HepG2 (cell line): ENCODE measurements at regions not wholly inside any gene's neighbourhood (a gene's known extent, or its start where the extent isn't known, plus 50 kb on each side); places are given as distances from the start of the nearest gene placed in this dataset.

Source experiments
- ATAC-seq: fragments of 200-7000 bp; cut with Tn5 transposase; 3 replicates; pipeline ENCODE4 v1.9.1; 2020; ENCODE audit warnings: mild to moderate bottlenecking, moderate library complexity
- BruUV-seq: library from RNA; stranded (reverse); fragments of 400-500 nt; replicated peaks from 2 replicates; lab custom pipeline; 2021; lab: Mats Ljungman, UMichigan
- CTCF ChIA-PET: fragments of 300-600 bp; formaldehyde crosslinking; extraction: SDS; loops from one replicate; lab custom pipeline; 2021; ENCODE audit warnings: low total read pairs, inconsistent platforms, low intra/inter-chr PET ratio; lab: Yijun Ruan, JAX
- POLR2A ChIA-PET: fragments of 350-600 bp; sonication (Branson Sonifier 250); formaldehyde crosslinking; loops from one replicate; lab custom pipeline; 2020; ENCODE audit warnings: antibody characterized with exemption, inconsistent platforms; lab: Yijun Ruan, JAX
- DNase-seq: peaks from one replicate; pipeline ENCODE4 v3.0.0-alpha.2; 2015; ENCODE audit warnings: low spot score
- FAIRE-seq: peaks from 3 replicates; lab custom pipeline; 2011; peaks lifted over from hg19 to GRCh38; lab: Jason Lieb, UNC
- H2AFZ ChIP-seq: one replicate; pipeline ENCODE4 v1.6.1; 2011; ENCODE audit warnings: low read length, inconsistent platforms
- H3K27ac ChIP-seq: fragments of 300-600 bp; 3 replicates; pipeline ENCODE4 v1.8.0; 2011; ENCODE audit warnings: mixed run types, mild to moderate bottlenecking, mixed read lengths, low read length, inconsistent platforms; ENCODE audit not compliant: insufficient read depth; ENCODE audit errors: extremely low read length
- H3K27me3 ChIP-seq, 2 experiments: fragments of 200-600 bp in 1 of 2; 2 replicates in 1 of 2; 3 replicates in 1 of 2; pipeline versions ENCODE4 v1.6.0 to v1.8.0; 2011; ENCODE audit warnings: low read length in 2 of 2, mild to moderate bottlenecking in 2 of 2, moderate library complexity in 2 of 2, inconsistent platforms in 1 of 2; ENCODE audit not compliant: insufficient read depth in 2 of 2, control insufficient read depth in 1 of 2
- H3K36me3 ChIP-seq, 2 experiments: fragments of 200-600 bp in 1 of 2; replicated peaks in 1 of 2; 2 replicates in 1 of 2; 3 replicates in 1 of 2; pipeline versions ENCODE4 v1.5.1 to v1.8.0; 2011; ENCODE audit warnings: low read length in 2 of 2, inconsistent platforms in 1 of 2; ENCODE audit not compliant: insufficient read depth in 2 of 2, control insufficient read depth in 1 of 2
- H3K4me1 ChIP-seq: 2 replicates; pipeline ENCODE4 v1.5.1; 2012; ENCODE audit warnings: low read length, inconsistent platforms; ENCODE audit not compliant: insufficient read depth
- H3K4me2 ChIP-seq: 2 replicates; pipeline ENCODE4 v1.6.0; 2011; ENCODE audit warnings: low read depth, low read length, inconsistent platforms
- H3K4me3 ChIP-seq, 3 experiments: fragments of 200-600 bp in 1 of 3; sonication (generic), shearing (Covaris generic) in 1 of 3; replicated peaks in 1 of 3; 2 replicates each; pipeline ENCODE4 v1.5.1; 2011 to 2016; ENCODE audit warnings: low read length in 3 of 3, inconsistent platforms in 2 of 3, low read depth in 2 of 3, mild to moderate bottlenecking in 2 of 3, control low read depth in 1 of 3, mixed read lengths in 1 of 3; ENCODE audit not compliant: insufficient read depth in 1 of 3
- H3K79me2 ChIP-seq: one replicate; pipeline ENCODE4 v1.6.1; 2011; ENCODE audit warnings: low read length, inconsistent platforms; ENCODE audit not compliant: insufficient read depth
- H3K9ac ChIP-seq: 2 replicates; pipeline ENCODE4 v1.6.0; 2011; ENCODE audit warnings: mild to moderate bottlenecking, low read depth, low read length, inconsistent platforms; ENCODE audit not compliant: insufficient read depth
- H3K9me3 ChIP-seq: 2 replicates; pipeline ENCODE4 v1.5.1; 2012; ENCODE audit warnings: mild to moderate bottlenecking, low read length
- H4K20me1 ChIP-seq: 2 replicates; pipeline ENCODE4 v1.6.0; 2011; ENCODE audit warnings: inconsistent platforms, mild to moderate bottlenecking, low read length, moderate library complexity; ENCODE audit not compliant: insufficient read depth
- ATF5 ChIP-seq: sonication (generic); formaldehyde crosslinking; IDR thresholded peaks from 2 replicates; pipeline ENCODE4 v1.4.0; 2020; ENCODE audit warnings: mild to moderate bottlenecking, low read depth, missing genetic modification reagents
- CTCF ChIP-seq: sonication (generic); formaldehyde crosslinking; IDR thresholded peaks from 2 replicates; pipeline ENCODE4 v1.5.0; 2020; ENCODE audit warnings: mild to moderate bottlenecking, missing genetic modification reagents, moderate library complexity
- ETV5 ChIP-seq: IDR thresholded peaks from 2 replicates; pipeline ENCODE4 v1.6.1; 2018; ENCODE audit warnings: missing biosample characterization, missing genetic modification reagents, inconsistent platforms, borderline replicate concordance
- HNRNPH1 ChIP-seq: fragments of 200-400 bp; formaldehyde crosslinking; optimal IDR thresholded peaks from 2 replicates; pipeline ENCODE3; 2017; ENCODE audit warnings: mild to moderate bottlenecking, low read depth, low read length
- HOXD1 ChIP-seq: sonication (generic); formaldehyde crosslinking; IDR thresholded peaks from 2 replicates; pipeline ENCODE4 v1.5.0; 2020; ENCODE audit warnings: missing genetic modification reagents
- JUND ChIP-seq: sonication (generic); formaldehyde crosslinking; IDR thresholded peaks from 2 replicates; pipeline ENCODE4 v1.8.0; 2022; ENCODE audit warnings: mild to moderate bottlenecking, missing genetic modification reagents
- MBNL3 ChIP-seq: fragments of 250-450 bp; sonication (Bioruptor Pico); conservative IDR thresholded peaks from 2 replicates; pipeline ENCODE4 v1.8.0; 2022; ENCODE audit warnings: mild to moderate bottlenecking, inconsistent platforms
- NRL ChIP-seq: sonication (generic); formaldehyde crosslinking; IDR thresholded peaks from 2 replicates; pipeline ENCODE4 v1.5.0; 2020; ENCODE audit warnings: missing genetic modification reagents, mild to moderate bottlenecking, moderate library complexity, borderline replicate concordance
- STAG1 ChIP-seq: sonication (generic); formaldehyde crosslinking; IDR thresholded peaks from 2 replicates; pipeline ENCODE4 v1.4.0; 2020; ENCODE audit warnings: missing genetic modification reagents
- THYN1 ChIP-seq: sonication (generic); formaldehyde crosslinking; IDR thresholded peaks from 2 replicates; pipeline ENCODE4 v1.8.1; 2023; ENCODE audit warnings: low read depth, mild to moderate bottlenecking, moderate library complexity, missing genetic modification reagents, borderline replicate concordance
- TP53 ChIP-seq: sonication (generic); formaldehyde crosslinking; conservative IDR thresholded peaks from 2 replicates; pipeline ENCODE4 v1.4.0; 2020; ENCODE audit warnings: missing genetic modification reagents
- ZNF264 ChIP-seq: sonication (generic); formaldehyde crosslinking; IDR thresholded peaks from 2 replicates; pipeline ENCODE4 v1.4.0; 2020; ENCODE audit warnings: missing genetic modification reagents
- ZNF468 ChIP-seq: sonication (generic); formaldehyde crosslinking; IDR thresholded peaks from 2 replicates; pipeline ENCODE4 v1.8.0; 2022; ENCODE audit warnings: mild to moderate bottlenecking, moderate library complexity, missing genetic modification reagents
- ZNF562 ChIP-seq: sonication (generic); formaldehyde crosslinking; IDR thresholded peaks from 2 replicates; pipeline ENCODE4 v1.8.0; 2022; ENCODE audit warnings: missing genetic modification reagents, borderline replicate concordance
- WGBS: methylation state at CpG from one replicate; pipeline ENCODE4 v1.1.6; 2017; ENCODE audit warnings: low lambda C conversion rate; 5-methylcytosine and 5-hydroxymethylcytosine counted together
- in situ Hi-C: cut with HindIII; loops from 2 replicates; pipeline ENCODE4 v1.10.0; 2017; ENCODE audit warnings: low pct_unique_long_range_greater_than_20kb; ENCODE audit not compliant: extremely low pct_ligation_motif_present
- intact Hi-C: fragments of 100-400 bp; cut with micrococcal nuclease; formaldehyde crosslinking; loops from one replicate; pipeline ENCODE4 v1.10.0; 2022; ENCODE audit not compliant: unreplicated experiment

GRCh38 chr2:144071461-144071860 is 448.5 kb downstream of the ZEB2 start:
- TF ChIP-seq STAG1 = peak; percentile 31
- TF ChIP-seq ZNF562 (CRISPR knock-in tag) = no peak
- TF ChIP-seq CTCF (CRISPR knock-in tag) = peak; percentile 44
- Histone ChIP-seq H2AFZ (no peak overlapping the region), H3K27me3 (no peaks in the 10 kb centered on the region), H3K36me3 (no peaks in the 10 kb centered on the region), H3K4me2 (no peak overlapping the region), H3K4me3 (no peak overlapping the region), H3K4me1 (no peaks in the 10 kb centered on the region), H3K9ac (no peak overlapping the region), H3K79me2 (no peaks in the 10 kb centered on the region), H4K20me1 (no peaks in the 10 kb centered on the region), H3K27ac (no peak overlapping the region), H3K9me3 (no peaks in the 10 kb centered on the region)
- intact Hi-C loops = loop anchor here (1.0 kb wide), 1 partner anchor 385 kb away; no protein-coding TSS in a partner anchor
- ChIA-PET POLR2A (no interaction called here), CTCF (no interaction called here)
- ATAC-seq = peak; percentile 69
- FAIRE-seq = peak; percentile 49
- DNase-seq = peak; percentile 7
- 5% methylated on average over 4 of the region's 4 CpGs for WGBS
- BruUV-seq = no TSS peak
- in situ Hi-C loops = no loop called here

GRCh38 chr2:144067506-144067905 is 452.4 kb downstream of the ZEB2 start:
- Histone ChIP-seq H2AFZ (no peak overlapping the region), H3K27me3 (no peaks in the 10 kb centered on the region), H3K4me2 (no peak overlapping the region), H3K27ac (no peak overlapping the region), H3K79me2 (no peaks in the 10 kb centered on the region), H3K4me3 (no peak overlapping the region), H3K9ac (no peak overlapping the region), H4K20me1 (no peaks in the 10 kb centered on the region), H3K36me3 (no peaks in the 10 kb centered on the region), H3K4me1 (no peaks in the 10 kb centered on the region), H3K9me3 (no peaks in the 10 kb centered on the region)
- in situ Hi-C loops = no loop called here
- DNase-seq = no peak
- intact Hi-C loops = no loop called here
- CTCF ChIA-PET = no interaction called here
- POLR2A ChIA-PET = no interaction called here
- FAIRE-seq = no peak
- BruUV-seq = no TSS peak
- no peak for ATAC-seq
- 51% methylated on average over 2 of the region's 2 CpGs for WGBS
- TF ChIP-seq HNRNPH1 = no peak
- TF ChIP-seq ZNF264 (CRISPR knock-in tag) = no peak
- no peak for TF ChIP-seq TP53 (CRISPR knock-in tag)
- TF ChIP-seq ETV5 (CRISPR knock-in tag) = no peak
- TF ChIP-seq THYN1 = no peak
- TF ChIP-seq ZNF468 (CRISPR knock-in tag) = no peak
- TF ChIP-seq HOXD1 = no peak
- no peak for TF ChIP-seq NRL (CRISPR knock-in tag)
- no peak for TF ChIP-seq ATF5 (CRISPR knock-in tag)
- TF ChIP-seq JUND (CRISPR knock-in tag) = no peak
- no peak for TF ChIP-seq MBNL3 (CRISPR knock-in tag)
